Stimulated activated CD4-positive, alpha-beta T cell treated with anti-CD3 and anti-CD28 coated beads, Interleukin-1b, Interleukin-23, amount 100 ng/mL, for 24 hours (primary cell): ENCODE measurements at regions not wholly inside any gene's neighbourhood (a gene's known extent, or its start where the extent isn't known, plus 50 kb on each side); places are given as distances from the start of the nearest gene placed in this dataset.
"Not testable (repeated sequence)": the region's sequence is repeated elsewhere in the genome, so short reads cannot be mapped to it uniquely, and the experiment has no call there.

ENCODE experiments used
- DNase-seq, 4 experiments: peaks; one replicate each; pipeline ENCODE4 v3.0.0-alpha.2; 2020; ENCODE audit warnings: low read depth in 4 of 4, low spot score in 1 of 4

DNA sequence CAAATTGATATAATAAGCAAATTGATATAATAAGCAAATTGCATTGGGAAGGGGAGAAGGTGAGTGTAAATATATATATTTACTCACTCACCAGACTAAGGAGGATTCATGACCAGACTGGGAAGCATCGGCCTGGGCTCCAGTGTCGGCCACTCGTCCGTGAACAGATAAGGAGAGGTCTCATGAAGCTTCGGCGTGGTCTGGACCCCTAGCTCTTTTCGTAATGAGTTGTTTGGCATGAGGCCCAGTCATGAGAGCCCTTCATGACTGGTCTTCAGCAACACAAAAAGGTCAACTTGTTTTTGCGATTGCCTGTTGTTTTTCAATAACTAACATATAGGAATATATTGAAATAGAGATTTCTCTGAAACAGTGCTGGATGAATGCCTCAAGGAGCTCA lies 222.9 kb upstream of the KCNK2 start:
- no peak for DNase-seq

DNA sequence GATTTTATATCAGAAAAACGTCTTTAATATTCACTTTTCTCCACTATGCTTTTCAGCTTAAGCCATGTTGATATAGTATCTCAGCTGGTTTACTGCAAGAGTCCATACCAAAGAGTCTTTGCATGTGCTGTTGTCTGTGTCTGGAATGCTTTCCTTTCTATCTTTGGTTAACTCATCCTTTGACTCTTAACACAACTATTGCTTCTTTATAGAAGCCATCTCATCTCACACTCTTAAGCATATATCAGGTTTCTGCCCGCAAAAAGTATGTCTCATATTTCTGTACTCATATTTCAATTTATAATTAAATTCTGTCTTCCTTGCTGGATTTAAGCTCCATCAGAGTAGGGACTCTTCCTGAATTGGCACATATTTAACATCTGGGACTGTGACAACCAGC lies 220.9 kb upstream of the KCNK2 start:
- no peak for DNase-seq

DNA sequence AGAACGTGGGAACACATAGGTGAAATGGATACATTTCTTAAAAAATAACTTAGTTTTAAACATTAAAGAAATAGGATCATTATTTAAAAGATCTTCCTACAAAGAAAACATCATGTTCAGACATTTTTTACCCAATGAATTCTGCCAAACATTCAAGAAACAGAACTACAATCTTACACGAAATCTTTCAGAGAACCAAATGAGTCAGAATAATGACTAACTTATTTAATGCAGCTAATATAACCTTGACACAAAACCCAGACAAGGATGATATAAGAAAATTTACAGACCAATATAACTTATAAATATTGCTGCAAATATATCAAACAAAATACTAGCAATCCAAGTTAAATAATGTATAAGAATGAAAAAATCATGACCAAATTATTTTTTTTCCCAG lies 220.1 kb upstream of the KCNK2 start:
- no peak for DNase-seq

DNA sequence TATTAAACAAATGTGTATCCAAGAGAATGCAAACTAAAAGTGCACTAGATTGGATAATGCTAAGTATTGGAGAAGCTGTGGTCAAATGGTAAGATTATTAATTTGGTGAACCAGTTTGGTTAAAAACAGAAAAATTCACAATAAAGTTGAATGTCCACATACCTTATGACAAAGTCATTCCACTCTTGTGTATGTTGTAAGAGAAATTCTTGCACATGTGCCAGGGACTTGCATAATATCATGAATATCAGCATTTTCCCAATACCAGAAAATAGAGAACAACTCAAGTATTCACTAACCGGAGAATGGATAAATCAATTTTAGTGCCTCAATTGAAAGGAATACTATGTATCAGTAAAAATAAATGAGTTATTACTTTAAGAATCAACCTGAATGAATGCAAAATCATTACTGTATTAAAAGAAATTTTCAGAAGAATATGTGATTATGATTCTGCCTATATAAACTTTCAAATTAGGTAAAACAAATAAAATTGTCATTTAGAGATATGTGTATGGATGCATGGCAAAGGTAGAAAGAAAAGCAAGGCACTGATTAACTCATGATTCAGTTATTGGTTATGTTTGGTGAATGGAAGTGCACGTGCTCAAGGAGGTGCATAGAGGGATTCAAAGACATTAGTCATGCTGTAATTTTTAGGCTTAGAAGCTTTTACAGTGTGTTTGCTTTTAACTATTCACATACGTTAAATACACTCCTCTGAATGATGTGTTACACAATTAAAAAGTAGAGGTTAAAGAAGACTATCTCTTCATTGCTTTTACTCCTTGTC lies 217.4 kb upstream of the KCNK2 start:
- no peak for DNase-seq

DNA sequence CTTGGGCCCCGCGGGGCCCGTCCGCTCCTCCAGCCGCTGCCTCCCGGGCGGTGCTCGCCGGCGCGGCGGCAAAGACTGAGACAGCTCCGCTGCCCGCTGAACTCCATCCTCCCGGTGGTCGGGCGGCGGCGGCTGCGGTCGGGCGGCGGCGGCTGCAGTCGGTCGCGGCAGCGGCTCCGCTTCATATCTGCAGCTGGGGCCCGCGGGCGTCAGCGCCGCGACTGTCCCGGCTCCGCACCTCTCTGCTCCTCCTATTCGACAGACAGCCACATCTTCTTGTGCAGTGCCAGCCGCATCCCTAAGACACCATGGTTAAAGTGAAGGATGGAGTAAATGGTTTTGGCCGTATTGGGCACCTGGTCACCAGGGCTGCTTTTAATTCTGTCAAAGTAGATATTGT lies 212.1 kb upstream of the KCNK2 start:
- not testable (repeated sequence) for DNase-seq

DNA sequence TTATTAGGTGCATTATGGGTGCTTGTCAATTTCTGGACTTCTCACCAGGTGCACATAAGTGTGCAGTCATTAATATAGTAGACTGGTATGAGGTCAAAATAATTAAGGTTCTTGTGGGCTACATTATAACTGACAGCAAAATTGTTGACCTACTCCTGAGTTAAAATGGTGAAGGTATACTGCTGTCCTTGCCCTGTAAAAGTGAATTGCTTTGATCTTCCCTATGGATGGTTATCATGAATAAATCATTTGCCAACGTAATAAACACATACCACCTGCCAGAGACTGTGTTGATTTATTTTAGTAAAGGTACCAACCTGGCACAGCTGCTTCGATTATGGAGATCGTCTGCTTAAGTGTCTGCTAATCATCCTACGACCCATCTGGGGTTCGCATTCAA lies 201.6 kb upstream of the KCNK2 start:
- DNase-seq = no peak

DNA sequence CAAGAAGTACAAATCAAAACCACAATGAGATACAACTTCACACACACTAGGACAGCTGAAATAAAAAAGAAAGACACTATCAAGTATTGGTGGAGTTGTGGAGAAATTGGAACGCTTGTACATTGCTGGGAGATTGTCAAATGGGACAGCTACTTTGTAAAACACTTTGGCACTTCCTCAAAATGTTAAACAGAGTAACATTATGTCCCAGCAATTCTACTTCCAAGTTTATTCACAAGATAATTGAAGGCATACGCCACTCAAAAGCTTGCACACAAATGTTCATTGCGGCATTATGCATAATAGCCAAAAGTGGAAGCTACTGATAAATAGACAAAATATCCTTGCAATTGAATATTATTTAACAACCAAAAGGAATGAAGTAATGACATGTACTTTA lies 199.9 kb upstream of the KCNK2 start:
- DNase-seq = no peak

DNA sequence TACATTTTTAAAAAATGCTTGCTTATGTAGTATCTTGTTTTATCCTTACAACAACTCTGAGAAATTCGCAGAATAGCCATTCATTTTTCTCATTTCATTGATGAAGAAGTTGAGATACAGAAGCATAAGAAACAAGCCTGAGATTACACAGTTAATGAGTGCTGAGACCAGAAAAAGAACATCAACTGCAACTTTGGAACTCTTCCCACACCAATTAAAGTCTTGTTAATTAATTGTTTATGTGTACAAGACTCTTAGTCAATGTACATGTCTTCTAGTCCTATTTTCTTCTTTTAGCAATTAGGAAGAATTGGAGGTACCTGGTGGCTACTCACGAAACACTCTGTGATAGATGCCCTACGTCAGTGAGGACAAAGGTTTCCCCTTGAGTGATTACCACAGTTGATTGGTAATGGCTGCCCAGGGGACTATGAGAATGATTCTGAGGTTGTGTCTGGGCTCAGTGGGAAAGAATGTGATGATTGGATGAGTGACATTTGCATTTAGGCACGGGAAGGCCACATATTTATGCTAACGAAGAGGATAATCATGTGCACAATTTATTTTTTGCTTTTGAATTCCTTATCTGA lies 187.4 kb upstream of the KCNK2 start:
- no peak for DNase-seq

DNA sequence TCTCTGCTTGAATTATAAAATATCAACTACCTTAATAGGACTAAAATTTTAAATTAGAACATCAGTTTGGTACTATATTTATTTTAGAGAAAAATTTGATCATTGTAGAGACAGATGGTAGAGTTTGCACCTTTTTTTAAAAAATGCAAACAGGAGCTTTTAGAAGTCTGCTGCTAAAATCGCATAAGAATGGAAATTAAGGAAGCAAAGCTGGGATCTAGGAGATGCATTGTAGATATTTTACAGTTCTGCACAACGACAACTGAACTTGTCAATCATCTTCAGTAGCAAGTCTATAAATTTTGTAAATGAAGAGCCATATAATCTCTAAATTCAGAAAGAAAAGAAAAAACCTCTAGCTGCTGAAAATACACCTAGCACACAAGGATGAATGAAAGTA lies 185.6 kb upstream of the KCNK2 start:
- no peak for DNase-seq

DNA sequence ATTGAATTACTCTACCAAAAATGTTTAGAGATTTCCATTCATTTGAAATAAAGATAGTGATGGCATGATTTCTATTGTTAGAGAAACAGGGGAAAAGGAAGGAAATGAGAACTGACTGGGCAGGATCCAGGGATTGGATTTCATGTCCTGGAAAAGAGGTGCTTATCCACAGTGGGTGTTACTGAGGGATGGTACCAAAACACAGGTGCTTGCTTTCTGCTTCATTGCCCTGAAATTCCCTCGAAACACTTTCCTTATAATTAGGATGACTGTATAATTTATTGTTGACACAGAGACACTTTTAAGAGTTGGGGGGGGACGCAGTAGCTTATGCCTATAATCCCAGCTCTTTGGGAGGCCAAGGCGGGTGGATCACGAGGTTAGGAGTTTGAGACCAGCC lies 185.0 kb upstream of the KCNK2 start:
- no peak for DNase-seq

DNA sequence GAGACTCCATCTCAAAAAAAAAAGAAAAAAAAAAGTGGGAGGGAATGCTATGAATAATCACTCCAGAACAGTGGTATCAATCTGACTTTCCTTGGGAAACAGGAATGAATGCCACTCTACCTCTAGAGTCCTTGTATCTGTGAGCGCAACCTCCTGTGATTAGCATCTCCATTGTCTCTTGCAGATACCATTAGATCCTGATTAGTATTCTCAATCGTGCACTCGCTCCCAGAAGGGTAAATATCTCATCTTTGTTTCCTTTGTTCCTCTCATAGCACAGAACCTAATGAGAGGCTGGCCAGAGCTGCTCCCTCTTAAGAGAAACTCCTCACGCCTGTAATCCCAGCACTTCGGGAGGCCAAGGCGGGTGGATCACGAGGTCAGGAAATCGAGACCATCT lies 184.4 kb upstream of the KCNK2 start:
- DNase-seq = no peak

DNA sequence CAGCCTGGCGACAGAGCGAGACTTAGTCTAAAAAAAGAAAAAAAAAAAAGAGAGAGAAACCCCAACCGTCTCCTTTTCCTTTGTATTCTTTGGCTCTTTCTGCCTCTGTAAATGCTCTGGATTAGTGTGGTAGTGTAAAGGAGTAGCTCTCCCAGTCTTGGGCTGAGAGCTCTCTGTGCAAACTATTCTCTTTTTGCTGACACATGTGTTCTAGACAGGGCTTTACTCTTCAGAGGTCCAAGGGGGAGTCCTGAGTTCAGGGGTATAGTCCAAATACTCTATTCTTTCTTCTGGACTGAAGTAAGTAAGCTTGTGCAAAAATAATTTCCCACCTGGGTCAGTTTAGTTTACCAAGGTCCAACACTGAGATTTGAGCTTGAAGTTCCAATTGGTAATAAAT lies 183.8 kb upstream of the KCNK2 start:
- DNase-seq = no peak

DNA sequence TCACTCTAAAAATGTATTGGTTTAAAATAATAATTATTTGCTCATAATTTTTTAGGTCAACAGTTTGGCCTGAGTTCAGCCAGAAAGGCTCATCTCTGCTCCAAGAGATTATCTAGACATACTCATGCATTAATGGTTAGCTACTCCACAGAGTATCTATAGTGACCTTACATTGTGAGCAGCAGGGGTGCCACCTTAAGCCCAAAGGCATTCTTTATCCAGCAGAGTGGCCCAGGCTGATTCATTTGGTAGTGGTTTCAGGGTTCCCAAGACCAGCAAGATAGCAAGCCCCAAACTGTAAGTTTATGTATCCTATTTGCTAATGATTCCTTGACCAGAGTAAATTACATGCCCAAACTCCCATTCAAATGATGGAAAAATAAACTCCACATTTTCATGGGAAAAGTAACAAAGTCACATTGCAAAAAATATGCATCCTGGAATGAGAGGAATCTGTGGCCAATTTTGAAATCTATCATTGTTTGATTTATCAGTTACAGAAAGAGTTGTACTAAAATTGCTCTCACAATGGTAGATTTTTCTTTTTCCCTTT lies 182.6 kb upstream of the KCNK2 start:
- no peak for DNase-seq

DNA sequence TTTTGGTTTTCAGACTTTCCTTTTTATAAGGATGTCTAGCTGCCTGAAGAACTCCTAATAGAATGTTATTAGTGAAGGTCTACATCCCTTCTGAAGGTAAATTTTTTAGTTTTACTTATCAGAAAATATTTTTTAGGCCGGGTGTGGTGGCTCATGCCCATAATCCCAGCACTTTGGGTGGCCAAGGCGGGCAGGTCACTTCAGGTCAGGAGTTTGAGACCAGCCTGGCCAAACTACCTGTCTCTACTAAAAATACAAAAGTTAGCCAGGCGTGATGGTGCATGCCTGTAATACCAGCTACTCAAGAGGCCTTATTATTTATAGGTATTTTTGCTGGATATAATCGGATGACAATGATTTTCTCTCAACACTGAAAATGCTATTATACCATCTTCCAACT lies 181.9 kb upstream of the KCNK2 start:
- no peak for DNase-seq

DNA sequence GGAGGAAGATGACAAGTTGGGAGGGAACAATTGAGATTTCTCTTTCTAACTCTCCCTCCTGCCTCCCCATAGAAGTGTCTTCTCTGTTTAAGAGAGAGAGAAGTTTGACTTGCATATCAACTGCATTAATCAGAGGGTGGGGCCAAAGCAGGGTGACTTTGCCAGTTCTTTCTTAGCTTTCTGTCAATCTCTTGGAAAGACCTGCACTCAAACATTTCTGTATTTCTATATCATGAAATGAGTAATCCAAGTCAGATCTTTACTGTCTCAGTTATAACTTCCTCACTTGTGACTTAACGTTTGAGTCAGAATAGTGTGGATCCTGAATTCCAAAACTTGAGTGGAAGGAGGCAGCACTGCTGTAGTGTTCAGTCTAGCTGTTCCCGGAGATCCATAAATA lies 180.8 kb upstream of the KCNK2 start:
- no peak for DNase-seq

DNA sequence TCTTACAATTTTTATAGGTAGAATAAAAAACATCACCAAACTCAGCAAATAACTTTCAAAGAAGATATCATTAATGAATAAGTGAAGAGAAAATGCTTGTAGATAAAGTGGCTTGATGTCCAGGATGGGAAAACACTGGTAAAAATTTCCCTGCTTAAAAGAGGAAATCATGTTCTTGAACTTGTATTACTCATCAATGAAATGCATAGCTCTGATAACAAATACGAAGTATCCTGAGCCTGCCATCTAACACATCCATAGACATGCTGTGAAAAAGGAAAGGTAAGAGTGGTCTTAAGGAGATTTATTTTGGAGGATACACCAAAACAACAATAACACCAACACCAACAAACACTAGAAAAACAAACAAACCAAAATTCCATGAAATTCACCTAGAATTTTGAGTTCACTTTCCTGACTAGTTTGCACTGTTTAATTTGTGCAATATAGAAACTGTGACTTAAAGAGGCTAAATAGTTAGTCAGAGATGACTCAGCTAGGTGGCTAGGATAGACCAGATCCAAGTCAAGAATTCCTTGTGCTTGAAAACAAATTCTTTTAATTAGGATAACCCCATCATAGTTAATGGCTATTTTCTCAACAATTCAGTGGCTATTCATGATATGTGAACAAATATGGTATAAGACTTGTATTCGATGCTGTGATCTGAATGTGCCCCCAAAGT lies 179.8 kb upstream of the KCNK2 start:
- no peak for DNase-seq

DNA sequence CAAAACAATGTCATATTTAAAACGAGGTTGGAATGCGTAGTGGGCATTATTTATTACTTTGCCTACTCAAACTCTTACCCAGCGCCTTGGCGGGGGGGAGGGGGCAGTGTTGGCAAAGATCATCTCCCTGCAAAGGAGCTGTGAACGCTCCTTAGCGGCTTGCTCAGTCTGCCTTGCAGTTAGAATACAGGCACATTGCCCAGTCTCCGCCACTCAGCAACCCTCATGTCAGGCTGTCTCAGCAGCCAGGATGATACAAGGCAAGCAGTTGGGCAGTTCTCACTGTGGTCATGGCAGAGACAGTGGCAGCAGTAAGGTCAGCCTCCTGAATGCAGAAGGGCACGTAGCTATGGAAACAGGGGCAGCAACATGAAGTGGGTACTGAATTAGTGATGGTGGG lies 170.4 kb upstream of the KCNK2 start:
- no peak for DNase-seq

DNA sequence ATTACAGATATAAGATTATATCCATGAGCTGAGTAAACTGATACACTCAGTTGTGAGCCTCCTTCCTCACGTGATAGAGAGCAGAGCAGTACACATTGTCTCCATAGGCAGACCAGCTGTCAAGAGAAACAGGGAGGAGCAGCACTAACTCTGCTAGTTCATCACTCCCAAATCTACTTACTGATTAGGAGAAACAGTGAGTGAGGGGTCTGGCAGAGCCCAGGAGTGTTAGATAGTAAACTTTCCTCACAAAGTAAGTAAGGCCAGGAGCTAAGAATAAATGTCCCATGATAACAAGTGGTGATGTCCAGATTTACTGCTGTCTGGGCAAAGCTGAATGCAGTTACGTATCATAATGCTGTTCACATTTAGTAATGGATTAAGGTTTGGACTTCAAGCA lies 168.6 kb upstream of the KCNK2 start:
- DNase-seq = no peak

DNA sequence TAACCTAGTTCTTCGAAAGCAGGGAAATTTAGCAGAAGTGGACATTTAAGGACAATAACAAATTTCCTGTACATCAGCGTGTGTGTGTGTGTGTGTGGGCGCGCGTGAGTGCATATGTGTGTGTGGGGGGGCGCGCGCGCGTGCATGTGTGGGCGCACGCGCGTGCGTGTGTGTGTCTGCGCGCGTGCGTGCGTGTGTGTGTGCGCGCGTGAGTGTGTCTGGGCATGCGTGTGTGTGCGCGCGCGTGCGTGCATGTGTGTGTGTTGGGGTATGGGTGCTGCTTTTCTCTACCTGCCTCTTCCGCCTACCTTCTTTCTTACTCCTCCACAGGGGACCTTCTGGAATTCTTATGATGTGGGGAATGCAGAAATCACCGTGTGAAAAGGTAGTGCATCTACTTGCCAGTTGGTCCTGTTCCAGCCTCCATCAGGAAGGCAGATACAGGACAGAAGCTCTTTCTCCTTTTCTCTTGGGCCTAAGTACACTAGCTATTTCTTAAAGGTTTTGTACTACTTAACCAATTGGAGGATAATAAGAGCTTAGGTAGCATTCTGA lies 165.4 kb upstream of the KCNK2 start:
- no peak for DNase-seq

DNA sequence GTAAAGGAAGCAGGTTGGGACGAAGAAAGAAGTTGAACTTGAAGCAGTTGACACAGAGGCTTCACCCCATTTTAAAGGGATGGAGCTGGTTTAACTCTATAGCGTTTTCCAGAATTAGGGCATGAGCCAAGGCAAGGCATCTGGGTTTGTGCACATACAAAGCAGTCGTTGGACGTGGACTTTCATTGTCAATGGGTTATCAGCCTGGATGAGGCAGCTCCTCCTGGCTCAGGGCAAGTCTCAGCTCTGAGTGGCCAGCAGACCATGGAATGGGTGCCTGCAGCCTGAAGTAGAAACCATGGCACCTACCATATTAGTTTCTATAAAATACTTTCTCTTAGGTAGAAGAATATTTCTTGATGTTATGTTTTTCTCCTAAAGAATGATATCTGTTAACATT lies 163.8 kb upstream of the KCNK2 start:
- DNase-seq = no peak

DNA sequence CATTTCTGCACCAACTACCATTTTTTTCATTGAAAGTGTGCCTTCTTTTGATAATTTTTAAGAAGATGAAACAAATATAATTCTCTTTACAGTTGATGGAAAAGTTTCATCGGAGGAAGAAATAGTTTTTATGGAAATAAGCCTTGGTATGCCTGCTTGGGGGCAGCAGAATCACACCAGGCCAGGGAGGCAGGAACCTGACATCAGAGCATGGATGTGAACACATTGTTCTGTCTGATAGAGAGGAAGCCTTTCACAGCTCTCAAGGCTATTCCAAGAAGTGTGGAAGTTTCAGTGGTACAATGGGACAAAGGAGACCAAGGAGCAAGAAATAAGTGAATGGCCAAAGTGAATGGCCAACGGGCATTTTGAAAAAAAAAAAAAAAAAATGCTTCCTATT lies 162.2 kb upstream of the KCNK2 start:
- no peak for DNase-seq

DNA sequence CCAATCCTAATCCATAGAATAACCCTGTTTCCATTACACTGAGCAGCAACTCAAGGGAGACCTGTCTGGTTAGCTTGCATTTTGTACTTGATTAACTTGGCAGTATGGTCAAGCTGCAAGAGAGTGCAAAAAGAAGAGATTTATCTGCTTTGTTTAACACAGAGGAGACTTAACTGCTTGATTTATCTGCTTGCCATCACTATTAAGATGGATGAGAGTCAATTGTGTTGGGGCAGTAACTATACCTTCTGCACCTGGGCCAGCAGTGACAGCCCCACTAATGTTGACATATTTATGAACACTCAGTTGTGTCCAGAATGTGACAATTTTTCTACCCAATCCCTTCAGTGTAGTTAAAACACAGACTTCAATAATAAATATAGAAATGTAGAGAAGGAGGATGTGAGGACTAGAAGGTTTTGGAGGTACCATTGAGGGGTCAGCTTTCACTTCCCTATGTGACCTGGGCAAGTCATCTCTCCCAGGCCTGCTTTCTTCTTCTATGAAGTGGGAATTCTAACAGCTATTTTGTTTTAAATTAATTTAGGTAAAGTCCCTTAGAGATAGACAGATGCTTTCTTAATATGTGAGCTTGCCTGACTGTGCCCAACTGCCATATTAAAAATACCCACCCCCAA lies 159.1 kb upstream of the KCNK2 start:
- DNase-seq = no peak
